CD4-positive, alpha-beta T cell (primary cell): ENCODE measurements at regions not wholly inside any gene's neighbourhood (a gene's known extent, or its start where the extent isn't known, plus 50 kb on each side); places are given as distances from the start of the nearest gene placed in this dataset.

Source experiments
- ATAC-seq: fragments of 200-7000 bp; cut with Tn5 transposase; one replicate; pipeline ENCODE4 v1.10.0; 2022; ENCODE audit warnings: mild to moderate bottlenecking; ENCODE audit not compliant: poor library complexity
- CTCF ChIA-PET: fragments of 350-600 bp; sonication (Branson Sonifier 250); formaldehyde crosslinking; loops from one replicate; lab custom pipeline; 2021; ENCODE audit warnings: antibody characterized with exemption, inconsistent platforms; lab: Charles Lee
- POLR2A ChIA-PET: fragments of 350-600 bp; sonication (Branson Sonifier 250); formaldehyde crosslinking; loops from one replicate; lab custom pipeline; 2021; ENCODE audit warnings: antibody characterized with exemption, inconsistent platforms; lab: Charles Lee
- DNase-seq, 14 experiments: peaks; one replicate each; pipeline ENCODE4 v3.0.0-alpha.2; 2013 to 2020; ENCODE audit warnings: mixed read lengths in 2 of 14
- H3K27ac ChIP-seq, 2 donors: one replicate each; pipeline versions ENCODE4 v1.5.1 to v1.7.0; 2013; ENCODE audit warnings: low read length in 2 of 2, low read depth in 1 of 2, mild to moderate bottlenecking in 1 of 2
- H3K27me3 ChIP-seq, 2 experiments: 1 replicate in 1 of 2; 2 replicates in 1 of 2; pipeline versions ENCODE4 v1.6.1 to v1.7.0; 2013; ENCODE audit warnings: low read length in 2 of 2, control low read depth in 1 of 2, mild to moderate bottlenecking in 1 of 2, moderate library complexity in 1 of 2; ENCODE audit not compliant: insufficient read depth in 2 of 2, control insufficient read depth in 1 of 2
- H3K36me3 ChIP-seq: one replicate; pipeline ENCODE4 v1.6.1; 2013; ENCODE audit warnings: low read length, control low read depth; ENCODE audit not compliant: insufficient read depth
- H3K4me1 ChIP-seq: one replicate; pipeline ENCODE4 v1.6.1; 2013; ENCODE audit warnings: low read length, control low read depth; ENCODE audit not compliant: insufficient read depth
- H3K4me3 ChIP-seq: one replicate; pipeline ENCODE4 v1.5.1; 2013; ENCODE audit warnings: mild to moderate bottlenecking, low read length, moderate library complexity
- H3K9me3 ChIP-seq, 2 experiments: 1 replicate in 1 of 2; 2 replicates in 1 of 2; pipeline versions ENCODE4 v1.6.1 to v1.7.0; 2013; ENCODE audit warnings: low read length in 2 of 2, mild to moderate bottlenecking in 2 of 2, control low read depth in 1 of 2, moderate library complexity in 1 of 2; ENCODE audit not compliant: control insufficient read depth in 1 of 2, insufficient read depth in 1 of 2
- H3K27ac Mint-ChIP-seq: one replicate; pipeline ENCODE4 v1.8.0; 2020; ENCODE audit warnings: mixed read lengths
- H3K27me3 Mint-ChIP-seq: one replicate; pipeline ENCODE4 v1.8.0; 2021; ENCODE audit warnings: mixed read lengths
- H3K36me3 Mint-ChIP-seq: one replicate; pipeline ENCODE4 v1.8.0; 2021; ENCODE audit warnings: low read depth, mixed read lengths
- H3K4me1 Mint-ChIP-seq: one replicate; pipeline ENCODE4 v1.8.0; 2021; ENCODE audit warnings: low read depth, mixed read lengths
- H3K4me3 Mint-ChIP-seq: one replicate; pipeline ENCODE4 v1.8.0; 2020; ENCODE audit warnings: mild to moderate bottlenecking, mixed read lengths
- H3K9me3 Mint-ChIP-seq: one replicate; pipeline ENCODE4 v1.8.0; 2020; ENCODE audit warnings: mixed read lengths
- CTCF ChIP-seq: fragments of 200-600 bp; IDR thresholded peaks from one replicate; pipeline ENCODE4 v1.8.0; 2022; ENCODE audit warnings: antibody characterized with exemption, mild to moderate bottlenecking
- intact Hi-C, 2 experiments: fragments of 100-400 bp; cut with DNase I in 1 of 2; cut with micrococcal nuclease in 1 of 2; formaldehyde crosslinking; loops; one replicate each; pipeline versions ENCODE4 v1.15.1 to v1.9.0; 2023 to 2025; cut with DNase I, micrococcal nuclease

GRCh38 chr5:117860550-117860949 is 1127.8 kb downstream of the DTWD2 start:
- intact Hi-C loops: no loop called here
- POLR2A ChIA-PET: no interaction called here
- no peaks in the 10 kb centered on the region for H3K36me3 ChIP-seq
- CTCF ChIA-PET: no interaction called here
- Mint-ChIP-seq H3K27ac (no peak overlapping the region), H3K4me3 (no peak overlapping the region), H3K4me1 (no peaks in the 10 kb centered on the region), H3K36me3 (no peaks in the 10 kb centered on the region), H3K9me3 (peaks cover 13% of the 10 kb centered on the region), H3K27me3 (no peaks in the 10 kb centered on the region)
- no peaks in the 10 kb centered on the region for H3K27me3 ChIP-seq
- no peak for ATAC-seq
- TF ChIP-seq CTCF: no peak
- no peaks in the 10 kb centered on the region for H3K4me1 ChIP-seq
- no peaks in the 10 kb centered on the region for H3K9me3 ChIP-seq
- no peak overlapping the region for H3K27ac ChIP-seq
- no peak overlapping the region for H3K4me3 ChIP-seq
- no peak for DNase-seq

GRCh38 chr5:117859176-117859575 is 1129.2 kb downstream of the DTWD2 start:
- ChIA-PET CTCF (no interaction called here), POLR2A (no interaction called here)
- TF ChIP-seq CTCF: no peak
- H3K4me1 ChIP-seq: no peaks in the 10 kb centered on the region
- ATAC-seq: no peak
- intact Hi-C loops: no loop called here
- H3K9me3 ChIP-seq: no peaks in the 10 kb centered on the region
- no peak overlapping the region for H3K4me3 ChIP-seq
- no peaks in the 10 kb centered on the region for H3K36me3 ChIP-seq
- H3K27me3 ChIP-seq: no peaks in the 10 kb centered on the region
- Mint-ChIP-seq H3K4me3 (no peak overlapping the region), H3K27me3 (no peaks in the 10 kb centered on the region), H3K4me1 (no peaks in the 10 kb centered on the region), H3K36me3 (no peaks in the 10 kb centered on the region), H3K9me3 (peaks cover 13% of the 10 kb centered on the region), H3K27ac (no peak overlapping the region)
- H3K27ac ChIP-seq: no peak overlapping the region
- no peak for DNase-seq

GRCh38 chr5:117856713-117857112 is 1131.6 kb downstream of the DTWD2 start:
- peaks cover 11% of the 10 kb centered on the region for H3K9me3 Mint-ChIP-seq
- H3K36me3 Mint-ChIP-seq: no peaks in the 10 kb centered on the region
- no peaks in the 10 kb centered on the region for H3K9me3 ChIP-seq
- H3K4me3 Mint-ChIP-seq: no peak overlapping the region
- H3K4me3 ChIP-seq: no peak overlapping the region
- POLR2A ChIA-PET: no interaction called here
- no peak for TF ChIP-seq CTCF
- H3K4me1 ChIP-seq: no peaks in the 10 kb centered on the region
- no peak overlapping the region for H3K27ac Mint-ChIP-seq
- intact Hi-C loops: no loop called here
- no peaks in the 10 kb centered on the region for H3K27me3 ChIP-seq
- DNase-seq (no peak), ATAC-seq (no peak)
- H3K4me1 Mint-ChIP-seq: no peaks in the 10 kb centered on the region
- H3K27ac ChIP-seq: no peak overlapping the region
- no peaks in the 10 kb centered on the region for H3K27me3 Mint-ChIP-seq
- no peaks in the 10 kb centered on the region for H3K36me3 ChIP-seq
- CTCF ChIA-PET: no interaction called here
